ENCODE measurements at regions not wholly inside any gene's neighbourhood (a gene's known extent, or its start where the extent isn't known, plus 50 kb on each side); places are given as distances from the start of the nearest gene placed in this dataset.
"Not testable (repeated sequence)": the region's sequence is repeated elsewhere in the genome, so short reads cannot be mapped to it uniquely, and the experiment has no call there.

GRCh38 chr1:55775007-55775406 is 559.8 kb upstream of the USP24 start:
- H3K36me3 Mint-ChIP-seq (ENCODE audit: low read depth), result no peaks in the 10 kb centered on the region
- no peaks in the 10 kb centered on the region for H3K27me3 Mint-ChIP-seq (ENCODE audit: low read depth)
- no peaks in the 10 kb centered on the region for H3K9me3 Mint-ChIP-seq
- H3K27ac Mint-ChIP-seq, result no peak overlapping the region
- no peak overlapping the region for H3K4me3 Mint-ChIP-seq
- H3K4me1 Mint-ChIP-seq (ENCODE audit: low read depth), result no peaks in the 10 kb centered on the region
- DNase-seq (ENCODE audit: low spot score), result no peak

GRCh38 chr1:55774446-55774845 is 559.3 kb upstream of the USP24 start:
- no peak overlapping the region for H3K27ac Mint-ChIP-seq
- no peaks in the 10 kb centered on the region for H3K9me3 Mint-ChIP-seq
- no peaks in the 10 kb centered on the region for H3K27me3 Mint-ChIP-seq (ENCODE audit: low read depth)
- no peaks in the 10 kb centered on the region for H3K36me3 Mint-ChIP-seq (ENCODE audit: low read depth)
- no peak for DNase-seq (ENCODE audit: low spot score)
- no peaks in the 10 kb centered on the region for H3K4me1 Mint-ChIP-seq (ENCODE audit: low read depth)
- no peak overlapping the region for H3K4me3 Mint-ChIP-seq

GRCh38 chr1:55773211-55773940 is 558.2 kb upstream of the USP24 start:
- Mint-ChIP-seq H3K9me3 (no peaks in the 10 kb centered on the region), H3K36me3 (ENCODE audit: low read depth) (no peaks in the 10 kb centered on the region), H3K4me3 (no peak overlapping the region), H3K27ac (no peak overlapping the region), H3K4me1 (ENCODE audit: low read depth) (no peaks in the 10 kb centered on the region), H3K27me3 (ENCODE audit: low read depth) (no peaks in the 10 kb centered on the region)
- no peak for DNase-seq (ENCODE audit: low spot score)

GRCh38 chr1:55768327-55768952 is 553.3 kb upstream of the USP24 start:
- no peak overlapping the region for H3K27ac Mint-ChIP-seq
- DNase-seq (ENCODE audit: low spot score), result no peak
- H3K4me1 Mint-ChIP-seq (ENCODE audit: low read depth), result no peaks in the 10 kb centered on the region
- H3K27me3 Mint-ChIP-seq (ENCODE audit: low read depth), result no peaks in the 10 kb centered on the region
- H3K36me3 Mint-ChIP-seq (ENCODE audit: low read depth), result no peaks in the 10 kb centered on the region
- H3K9me3 Mint-ChIP-seq, result no peaks in the 10 kb centered on the region
- H3K4me3 Mint-ChIP-seq, result no peak overlapping the region

GRCh38 chr1:55767171-55767570 is 552.0 kb upstream of the USP24 start:
- no peak overlapping the region for H3K27ac Mint-ChIP-seq
- no peaks in the 10 kb centered on the region for H3K36me3 Mint-ChIP-seq (ENCODE audit: low read depth)
- H3K27me3 Mint-ChIP-seq (ENCODE audit: low read depth), result no peaks in the 10 kb centered on the region
- H3K4me1 Mint-ChIP-seq (ENCODE audit: low read depth), result no peaks in the 10 kb centered on the region
- H3K9me3 Mint-ChIP-seq, result no peaks in the 10 kb centered on the region
- H3K4me3 Mint-ChIP-seq, result no peak overlapping the region
- DNase-seq (ENCODE audit: low spot score), result no peak

DNA sequence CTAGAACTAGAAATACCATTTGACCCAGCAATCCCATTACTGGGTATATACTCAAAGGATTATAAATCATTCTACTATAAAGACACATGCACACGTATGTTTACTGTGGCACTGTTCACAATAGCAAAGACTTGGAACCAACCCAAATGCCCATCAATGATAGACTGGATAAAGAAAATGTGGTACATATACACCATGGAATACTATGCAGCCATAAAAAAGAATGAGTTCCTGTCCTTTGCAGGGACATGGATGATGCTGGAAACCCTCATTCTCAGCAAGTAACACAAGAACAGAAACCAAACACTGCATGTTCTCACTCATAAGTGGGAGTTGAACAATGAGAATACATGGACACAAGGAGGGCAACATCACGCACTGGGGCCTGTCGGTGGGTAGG is 550.3 kb upstream of the USP24 start:
- not testable (repeated sequence) for H3K9me3 Mint-ChIP-seq; H3K4me3 Mint-ChIP-seq; H3K36me3 Mint-ChIP-seq (ENCODE audit: low read depth); H3K27ac Mint-ChIP-seq; H3K4me1 Mint-ChIP-seq (ENCODE audit: low read depth); DNase-seq (ENCODE audit: low spot score); H3K27me3 Mint-ChIP-seq (ENCODE audit: low read depth)

DNA sequence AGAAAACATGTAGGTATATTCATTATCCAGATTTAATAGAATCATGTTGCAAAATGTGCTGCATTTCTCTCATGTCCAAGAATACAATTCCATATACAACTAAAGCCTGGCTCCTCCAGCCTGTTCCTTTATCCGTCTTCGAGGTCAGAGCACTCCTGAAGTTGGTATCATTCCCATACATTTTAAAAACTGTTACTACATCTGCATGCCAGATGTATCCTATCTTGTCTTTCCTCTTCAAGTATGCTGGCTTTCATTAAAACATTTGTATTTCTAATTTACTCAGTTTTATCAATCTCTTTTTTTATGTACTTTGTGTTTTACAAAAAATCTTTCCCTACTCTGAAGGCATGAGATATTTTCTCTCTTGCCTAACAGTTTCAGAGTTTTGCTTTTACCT is 536.6 kb upstream of the USP24 start:
- H3K27me3 Mint-ChIP-seq (ENCODE audit: low read depth), result no peaks in the 10 kb centered on the region
- no peak overlapping the region for H3K4me3 Mint-ChIP-seq
- H3K27ac Mint-ChIP-seq, result no peak overlapping the region
- H3K9me3 Mint-ChIP-seq, result no peaks in the 10 kb centered on the region
- no peak for DNase-seq (ENCODE audit: low spot score)
- H3K4me1 Mint-ChIP-seq (ENCODE audit: low read depth), result no peaks in the 10 kb centered on the region
- no peaks in the 10 kb centered on the region for H3K36me3 Mint-ChIP-seq (ENCODE audit: low read depth)

GRCh38 chr1:55750628-55750995 is 535.4 kb upstream of the USP24 start:
- H3K27me3 Mint-ChIP-seq (ENCODE audit: low read depth), result no peaks in the 10 kb centered on the region
- no peak overlapping the region for H3K27ac Mint-ChIP-seq
- no peaks in the 10 kb centered on the region for H3K4me1 Mint-ChIP-seq (ENCODE audit: low read depth)
- no peaks in the 10 kb centered on the region for H3K9me3 Mint-ChIP-seq
- H3K36me3 Mint-ChIP-seq (ENCODE audit: low read depth), result no peaks in the 10 kb centered on the region
- H3K4me3 Mint-ChIP-seq, result no peak overlapping the region
- no peak for DNase-seq (ENCODE audit: low spot score)

DNA sequence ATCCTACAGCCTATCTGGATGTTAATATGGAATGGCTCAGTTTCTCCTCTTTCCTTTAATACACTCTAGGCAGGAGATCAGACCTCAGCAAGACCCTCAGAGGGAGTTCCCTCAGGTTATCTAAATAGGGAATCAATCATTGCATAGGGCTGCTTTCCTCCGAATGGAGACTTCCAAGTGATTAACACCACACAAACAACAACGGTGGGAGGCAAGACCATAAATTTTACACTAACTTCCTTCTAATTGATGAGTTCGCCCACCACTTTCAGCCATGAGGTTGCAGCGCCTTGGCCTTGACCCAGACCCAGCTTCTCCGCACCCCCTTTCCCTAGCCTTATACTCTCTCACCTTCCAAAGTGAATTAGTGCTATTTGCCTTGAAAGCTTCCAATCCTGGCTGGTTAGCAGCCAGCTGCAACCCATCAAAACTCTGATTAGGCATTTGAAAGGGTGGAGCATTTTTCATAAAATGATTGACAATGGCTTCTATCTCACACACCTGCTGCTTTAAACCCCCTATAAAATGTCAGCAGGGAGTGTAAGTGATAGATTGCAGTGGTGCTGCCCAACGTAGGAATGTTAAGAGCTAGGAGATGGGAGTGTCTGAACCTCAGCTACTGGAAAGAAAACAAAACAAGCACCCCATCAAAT is 534.9 kb upstream of the USP24 start:
- Mint-ChIP-seq H3K27me3 (ENCODE audit: low read depth) (no peaks in the 10 kb centered on the region), H3K4me1 (ENCODE audit: low read depth) (no peaks in the 10 kb centered on the region), H3K9me3 (no peaks in the 10 kb centered on the region), H3K27ac (no peak overlapping the region), H3K4me3 (no peak overlapping the region), H3K36me3 (ENCODE audit: low read depth) (no peaks in the 10 kb centered on the region)
- no peak for DNase-seq (ENCODE audit: low spot score)

GRCh38 chr1:55747408-55747841 is 532.3 kb upstream of the USP24 start:
- Mint-ChIP-seq H3K4me1 (ENCODE audit: low read depth) (no peaks in the 10 kb centered on the region), H3K9me3 (no peaks in the 10 kb centered on the region), H3K4me3 (no peak overlapping the region), H3K27me3 (ENCODE audit: low read depth) (no peaks in the 10 kb centered on the region), H3K27ac (no peak overlapping the region), H3K36me3 (ENCODE audit: low read depth) (no peaks in the 10 kb centered on the region)
- DNase-seq (ENCODE audit: low spot score), result no peak

DNA sequence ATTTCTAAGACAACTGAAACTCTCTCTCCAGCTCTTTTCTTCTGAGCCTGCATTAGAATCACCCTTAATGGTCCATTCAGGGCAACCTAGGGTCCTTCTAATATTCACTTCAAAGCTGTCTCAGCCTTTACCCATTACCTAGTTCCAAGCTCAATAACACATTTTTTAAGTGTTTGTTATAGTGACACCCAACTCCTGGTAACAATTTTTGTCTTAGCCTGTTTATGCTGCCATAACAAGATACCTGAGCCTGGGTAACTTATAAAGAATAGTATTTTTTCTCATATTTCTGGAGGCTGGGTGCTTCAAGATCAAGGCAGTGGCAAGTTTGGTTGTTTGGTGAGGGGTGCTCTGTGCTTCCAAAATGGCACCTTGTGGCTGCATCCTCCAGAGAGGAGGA is 531.5 kb upstream of the USP24 start:
- no peak for DNase-seq (ENCODE audit: low spot score)
- no peaks in the 10 kb centered on the region for H3K27me3 Mint-ChIP-seq (ENCODE audit: low read depth)
- H3K27ac Mint-ChIP-seq, result no peak overlapping the region
- no peaks in the 10 kb centered on the region for H3K4me1 Mint-ChIP-seq (ENCODE audit: low read depth)
- H3K9me3 Mint-ChIP-seq, result no peaks in the 10 kb centered on the region
- no peaks in the 10 kb centered on the region for H3K36me3 Mint-ChIP-seq (ENCODE audit: low read depth)
- H3K4me3 Mint-ChIP-seq, result no peak overlapping the region

DNA sequence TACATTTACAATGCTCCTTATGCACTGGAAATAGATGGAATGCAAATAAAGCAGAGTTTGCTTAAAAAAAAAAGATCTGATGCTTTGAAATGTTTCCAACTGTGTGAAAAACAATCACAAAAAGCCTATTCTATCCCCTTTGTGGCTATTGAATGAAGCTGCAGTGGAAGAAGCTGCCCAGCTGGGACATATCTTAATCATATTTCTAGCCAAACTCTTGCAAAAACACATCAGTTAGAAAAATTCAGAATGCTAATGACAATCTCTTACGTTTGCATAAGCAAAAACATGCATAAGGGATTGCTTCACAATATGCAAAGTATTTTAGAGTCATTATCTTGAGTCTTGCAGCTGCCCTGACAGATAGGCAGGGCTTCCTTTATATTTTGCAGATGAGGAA is 526.4 kb upstream of the USP24 start:
- H3K4me1 Mint-ChIP-seq (ENCODE audit: low read depth), result no peaks in the 10 kb centered on the region
- H3K36me3 Mint-ChIP-seq (ENCODE audit: low read depth), result no peaks in the 10 kb centered on the region
- DNase-seq (ENCODE audit: low spot score), result no peak
- H3K4me3 Mint-ChIP-seq, result no peak overlapping the region
- peaks cover 2% of the 10 kb centered on the region for H3K27me3 Mint-ChIP-seq (ENCODE audit: low read depth)
- no peak overlapping the region for H3K27ac Mint-ChIP-seq
- H3K9me3 Mint-ChIP-seq, result no peaks in the 10 kb centered on the region

DNA sequence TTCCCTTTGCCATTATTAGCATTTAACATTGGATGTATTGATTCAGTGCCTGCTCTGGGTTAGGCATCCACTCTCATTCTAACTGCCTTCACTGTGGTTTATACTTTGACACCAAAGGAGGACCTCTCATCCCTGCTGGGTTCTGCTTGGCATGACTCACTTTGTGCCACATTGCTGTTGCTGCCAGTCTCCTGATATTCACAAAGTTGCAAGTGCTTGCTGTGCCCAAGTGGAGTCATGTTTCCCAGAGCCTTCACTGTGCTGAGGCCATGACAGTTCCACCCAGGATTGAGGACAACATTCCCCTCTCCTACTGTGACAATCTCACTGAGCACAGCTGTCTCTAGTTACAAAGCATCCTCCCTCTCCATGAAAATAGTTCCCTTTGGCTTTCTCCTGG is 519.9 kb upstream of the USP24 start:
- Mint-ChIP-seq H3K27ac (no peak overlapping the region), H3K4me3 (no peak overlapping the region), H3K27me3 (ENCODE audit: low read depth) (no peaks in the 10 kb centered on the region), H3K36me3 (ENCODE audit: low read depth) (no peaks in the 10 kb centered on the region), H3K9me3 (no peaks in the 10 kb centered on the region), H3K4me1 (ENCODE audit: low read depth) (no peaks in the 10 kb centered on the region)
- no peak for DNase-seq (ENCODE audit: low spot score)

DNA sequence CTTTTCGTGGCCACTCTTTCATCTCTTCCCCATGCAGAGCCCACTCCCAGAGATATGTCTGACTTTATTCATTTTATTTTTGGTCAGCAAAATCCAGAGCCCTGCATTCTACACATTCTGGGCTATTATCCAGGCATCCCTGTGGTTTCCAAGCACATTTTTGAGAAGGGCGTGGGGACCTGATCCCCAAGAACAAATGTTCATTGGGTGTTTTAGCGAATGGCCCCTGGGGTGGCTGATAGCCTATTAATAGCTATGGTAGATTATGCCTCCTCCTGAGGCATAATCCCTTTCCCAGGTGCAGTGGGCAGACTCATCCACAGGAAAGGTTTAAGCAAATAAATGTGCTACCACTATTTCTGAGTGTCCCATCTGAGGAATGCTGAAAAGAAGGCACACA is 511.8 kb upstream of the USP24 start:
- no peak overlapping the region for H3K4me3 Mint-ChIP-seq

More for the DNA sequence above, 511.8 kb upstream of the USP24 start:
- H3K27ac Mint-ChIP-seq, result no peak overlapping the region
- H3K4me1 Mint-ChIP-seq (ENCODE audit: low read depth), result no peaks in the 10 kb centered on the region
- H3K9me3 Mint-ChIP-seq, result no peaks in the 10 kb centered on the region
- H3K27me3 Mint-ChIP-seq (ENCODE audit: low read depth), result no peaks in the 10 kb centered on the region
- H3K36me3 Mint-ChIP-seq (ENCODE audit: low read depth), result no peaks in the 10 kb centered on the region
- no peak for DNase-seq (ENCODE audit: low spot score)
